NCI-H524 treated with DMSO at 0.1 percent for 48 hours (cell line): ENCODE measurements at regions not wholly inside any gene's neighbourhood (a gene's known extent, or its start where the extent isn't known, plus 50 kb on each side); places are given as distances from the start of the nearest gene placed in this dataset.

Experiments
- DNase-seq: peaks from one replicate; lab custom pipeline; 2025; lab: John Stamatoyannopoulos, UW

- no peak for DNase-seq
Measured at GRCh38 chr14:65281991-65282895, 130.3 kb upstream of the FUT8 start.

GRCh38 chr14:65282896-65283253 lies 129.7 kb upstream of the FUT8 start:
- DNase-seq, result no peak

GRCh38 chr14:65286443-65286842 lies 126.1 kb upstream of the FUT8 start:
- DNase-seq, result no peak

GRCh38 chr14:65287264-65288131 lies 125.0 kb upstream of the FUT8 start:
- DNase-seq, result no peak

GRCh38 chr14:65290830-65291229 lies 121.7 kb upstream of the FUT8 start:
- DNase-seq, result no peak

- no peak for DNase-seq
Measured at GRCh38 chr14:65291531-65291930, 121.0 kb upstream of the FUT8 start.

GRCh38 chr14:65294816-65295215 lies 117.7 kb upstream of the FUT8 start:
- no peak for DNase-seq

GRCh38 chr14:65296402-65296801 lies 116.1 kb upstream of the FUT8 start:
- no peak for DNase-seq

- no peak for DNase-seq
Measured at GRCh38 chr14:65296876-65297275, 115.7 kb upstream of the FUT8 start.

- DNase-seq, result no peak
Measured at GRCh38 chr14:65297744-65298143, 114.8 kb upstream of the FUT8 start.

- DNase-seq, result no peak
Measured at GRCh38 chr14:65299826-65300225, 112.7 kb upstream of the FUT8 start.

- no peak for DNase-seq
Measured at GRCh38 chr14:65301862-65302539, 110.5 kb upstream of the FUT8 start.

- DNase-seq, result no peak
Measured at GRCh38 chr14:65302571-65303189, 109.8 kb upstream of the FUT8 start.

- no peak for DNase-seq
Measured at GRCh38 chr14:65303190-65303898, 109.2 kb upstream of the FUT8 start.

- no peak for DNase-seq
Measured at GRCh38 chr14:65303899-65304222, 108.7 kb upstream of the FUT8 start.

GRCh38 chr14:65304239-65304638 lies 108.3 kb upstream of the FUT8 start:
- no peak for DNase-seq

- no peak for DNase-seq
Measured at GRCh38 chr14:65304963-65305362, 107.6 kb upstream of the FUT8 start.

- no peak for DNase-seq
Measured at GRCh38 chr14:65308536-65308935, 104.0 kb upstream of the FUT8 start.

- DNase-seq, result no peak
Measured at GRCh38 chr14:65310568-65310967, 102.0 kb upstream of the FUT8 start.

GRCh38 chr14:65312859-65313258 lies 99.7 kb upstream of the FUT8 start:
- no peak for DNase-seq

GRCh38 chr14:65318636-65319506 lies 93.7 kb upstream of the FUT8 start:
- DNase-seq, result no peak
